ENCODE measurements at regions not wholly inside any gene's neighbourhood (a gene's known extent, or its start where the extent isn't known, plus 50 kb on each side); places are given as distances from the start of the nearest gene placed in this dataset.

GRCh38 chr6:137751768-137752560 is 115.1 kb upstream of the TNFAIP3 start:
- in situ Hi-C loops (cut with MboI; ENCODE audit: low sequenced_read_pairs) (no loop called here), intact Hi-C loops (cut with micrococcal nuclease) (no loop called here), dilution Hi-C loops (cut with HindIII; ENCODE audit: low sequenced_read_pairs, unreplicated experiment) (no loop called here)
- Histone ChIP-seq H2BK5ac (ENCODE audit: low read depth, low read length, poor library complexity, severe bottlenecking) (no peak overlapping the region), H3K27me3 (ENCODE audit: control insufficient read depth, insufficient read depth, low read length) (no peaks in the 10 kb centered on the region), H2BK15ac (ENCODE audit: low read depth, low read length) (no peak overlapping the region), H3K14ac (replicated peaks; ENCODE audit: low read depth, low read length) (no peak overlapping the region), H3K4ac (ENCODE audit: low read depth, low read length) (no peak overlapping the region), H3K23ac (ENCODE audit: low read depth, low read length) (no peak overlapping the region), H3K27ac (ENCODE audit: insufficient read depth, low read length) (no peak overlapping the region), H3K9me3 (ENCODE audit: control insufficient read depth, insufficient read depth, low read length) (no peaks in the 10 kb centered on the region), H2BK20ac (ENCODE audit: low read depth, low read length) (no peak overlapping the region), H3K9ac (ENCODE audit: low read depth, low read length) (no peak overlapping the region), H3K79me1 (ENCODE audit: low read depth in 1 of 2, low read length in 2 of 2) (no peaks in the 10 kb centered on the region), H2BK120ac (ENCODE audit: low read depth, low read length) (no peak overlapping the region), H3K18ac (ENCODE audit: low read depth, low read length) (no peak overlapping the region), H4K91ac (ENCODE audit: insufficient read depth, low read depth, low read length) (no peak overlapping the region), H3K9me1 (ENCODE audit: insufficient read depth, low read length) (0 out of 2 replicates have a peak, but pooled peaks cover 3% of the 10 kb centered on the region), H3K4me2 (ENCODE audit: low read depth, low read length) (no peak overlapping the region), H4K20me1 (ENCODE audit: insufficient read depth, low read length) (no peaks in the 10 kb centered on the region), H4K8ac (ENCODE audit: low read depth in 2 of 2, low read length in 2 of 2) (no peak overlapping the region), H3K56ac (ENCODE audit: extremely low read depth, insufficient read depth, low read length) (no peak overlapping the region), H4K5ac (ENCODE audit: low read depth, low read length) (no peak overlapping the region), H3K4me1 (ENCODE audit: control insufficient read depth, insufficient read depth, low read length) (no peaks in the 10 kb centered on the region), H3K4me3 (ENCODE audit: insufficient read depth, low read depth, low read length) (no peak overlapping the region), H2AK5ac (ENCODE audit: low read depth, low read length) (no peak overlapping the region), H3K36me3 (ENCODE audit: control insufficient read depth, insufficient read depth, low read length) (no peaks in the 10 kb centered on the region), H2AK9ac (replicated peaks; ENCODE audit: low read depth, low read length, poor library complexity) (no peak overlapping the region), H2AFZ (replicated peaks; ENCODE audit: low read length, poor library complexity) (no peak overlapping the region)
- BruUV-seq (replicated peaks), result no TSS peak
- WGBS, 2 experiments (ENCODE audit: extremely low coverage in 2 of 2, insufficient read length in 1 of 2), result 100% methylated on average over 1 of the region's 8 CpGs; no CpG with 5 or more reads in 1 of the 2 experiments
- no peak for DNase-seq
- TF ChIP-seq MAZ (IDR thresholded peaks at IDR 0.05; ENCODE audit: borderline replicate concordance, low read depth, low read length) (no peak), MAFK (IDR thresholded peaks at IDR 0.05; ENCODE audit: low read depth, low read length) (no peak), BHLHE40 (IDR thresholded peaks at IDR 0.05; ENCODE audit: low read depth, low read length) (no peak), NFE2L2 (IDR thresholded peaks at IDR 0.05; ENCODE audit: low read depth, low read length) (no peak), CHD1 (IDR thresholded peaks at IDR 0.05; ENCODE audit: low read depth, low read length) (no peak), RAD21 (IDR thresholded peaks at IDR 0.05; ENCODE audit: low read length) (no peak), RCOR1 (IDR thresholded peaks at IDR 0.05; ENCODE audit: insufficient replicate concordance, low read length) (no peak)
- TF ChIP-seq, protein P1, sequence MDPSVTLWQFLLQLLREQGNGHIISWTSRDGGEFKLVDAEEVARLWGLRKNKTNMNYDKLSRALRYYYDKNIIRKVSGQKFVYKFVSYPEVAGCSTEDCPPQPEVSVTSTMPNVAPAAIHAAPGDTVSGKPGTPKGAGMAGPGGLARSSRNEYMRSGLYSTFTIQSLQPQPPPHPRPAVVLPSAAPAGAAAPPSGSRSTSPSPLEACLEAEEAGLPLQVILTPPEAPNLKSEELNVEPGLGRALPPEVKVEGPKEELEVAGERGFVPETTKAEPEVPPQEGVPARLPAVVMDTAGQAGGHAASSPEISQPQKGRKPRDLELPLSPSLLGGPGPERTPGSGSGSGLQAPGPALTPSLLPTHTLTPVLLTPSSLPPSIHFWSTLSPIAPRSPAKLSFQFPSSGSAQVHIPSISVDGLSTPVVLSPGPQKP (IDR thresholded peaks at IDR 0.05; ENCODE audit: borderline replicate concordance, low read depth, low read length), result no peak
- ChIA-PET CTCF (no interaction called here), POLR2A (ENCODE audit: unreplicated experiment) (no interaction called here)
- ATAC-seq (ENCODE audit: low read depth), result no peak
